GM21825 (cell line): ENCODE measurements at regions not wholly inside any gene's neighbourhood (a gene's known extent, or its start where the extent isn't known, plus 50 kb on each side); places are given as distances from the start of the nearest gene placed in this dataset.
"Not testable (repeated sequence)": the region's sequence is repeated elsewhere in the genome, so short reads cannot be mapped to it uniquely, and the experiment has no call there.

Experiments used
- ATAC-seq: cut with Tn5 transposase; IDR thresholded peaks from one replicate; pipeline ENCODE4 v1.9.1; 2021; ENCODE audit warnings: mild to moderate bottlenecking, moderate library complexity; ENCODE audit not compliant: unreplicated experiment

DNA sequence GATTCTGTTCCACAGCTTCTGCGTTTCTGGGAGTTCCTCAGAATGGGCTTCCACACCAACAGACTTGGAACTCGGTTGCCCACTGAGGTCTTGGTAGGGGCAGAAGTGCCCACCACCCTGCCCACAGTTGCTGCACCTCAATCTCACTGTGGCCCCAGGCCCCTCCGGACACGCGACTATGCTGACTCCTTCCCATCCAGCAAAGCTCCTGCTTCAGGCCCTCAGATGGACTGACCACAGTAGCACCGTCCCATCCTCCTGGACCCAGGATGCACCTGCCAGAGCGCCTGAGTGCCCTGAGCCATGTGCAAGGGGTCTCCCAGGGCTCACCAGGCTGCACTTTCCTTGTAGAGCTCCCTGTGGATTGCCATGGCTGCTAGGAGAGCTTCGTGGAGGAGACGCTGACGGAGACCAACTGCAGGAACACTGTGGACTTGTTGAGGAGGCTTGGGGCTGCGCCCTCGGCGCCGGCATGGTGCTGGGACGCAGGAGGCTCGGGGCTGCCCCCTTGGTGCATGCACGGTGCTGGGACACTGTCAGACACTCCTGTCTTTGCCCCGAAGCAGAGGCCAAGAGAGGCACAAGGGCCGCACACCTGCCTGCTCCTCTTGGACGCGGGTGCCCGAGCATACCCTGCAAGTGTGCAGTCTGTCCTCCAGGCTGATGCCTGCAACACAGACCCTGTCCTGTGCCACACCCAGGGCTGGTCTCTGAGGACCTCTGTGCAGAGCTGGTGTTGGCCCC lies 201.3 kb downstream of the LIPI start:
- not testable (repeated sequence) for ATAC-seq

DNA sequence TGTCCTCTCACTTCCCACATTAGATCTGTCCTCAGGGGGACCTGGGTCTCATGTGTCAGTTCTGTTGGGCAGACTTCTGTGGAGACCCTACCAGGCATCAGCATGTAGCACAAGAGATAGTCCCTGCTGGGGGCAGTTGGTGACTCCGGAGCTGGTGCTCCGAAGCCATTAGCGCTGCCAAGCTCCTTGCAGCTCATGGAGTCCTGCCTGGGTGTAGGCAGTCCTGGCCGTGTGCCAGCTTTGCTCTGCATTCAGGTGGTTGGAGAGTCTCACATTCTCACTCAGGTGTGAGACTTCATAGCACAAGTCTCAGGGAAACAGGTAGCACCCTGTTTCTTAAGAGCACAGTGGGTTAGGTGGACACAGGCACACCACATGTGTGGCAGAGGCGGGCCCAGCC lies 202.3 kb downstream of the LIPI start:
- not testable (repeated sequence) for ATAC-seq

DNA sequence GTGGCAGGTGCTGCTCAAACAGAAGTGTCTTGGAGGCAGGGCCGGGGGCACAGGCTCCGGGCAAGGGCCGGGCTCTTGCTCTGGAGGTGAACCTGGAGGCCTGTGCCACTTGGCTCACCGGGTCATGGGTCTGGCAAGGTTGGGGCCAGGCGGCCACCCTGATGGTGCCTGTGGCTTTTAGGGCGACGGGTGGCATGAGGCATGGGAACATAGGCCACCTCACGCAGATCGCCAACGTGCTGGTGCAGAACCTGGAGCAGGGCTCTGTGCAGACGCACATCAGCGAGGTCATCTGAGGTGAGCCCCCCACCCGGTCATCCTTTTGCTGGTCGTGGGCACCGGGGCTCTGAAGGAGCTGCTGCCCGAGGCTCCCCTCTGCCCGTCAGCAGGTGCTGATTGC lies 202.7 kb downstream of the LIPI start:
- not testable (repeated sequence) for ATAC-seq

DNA sequence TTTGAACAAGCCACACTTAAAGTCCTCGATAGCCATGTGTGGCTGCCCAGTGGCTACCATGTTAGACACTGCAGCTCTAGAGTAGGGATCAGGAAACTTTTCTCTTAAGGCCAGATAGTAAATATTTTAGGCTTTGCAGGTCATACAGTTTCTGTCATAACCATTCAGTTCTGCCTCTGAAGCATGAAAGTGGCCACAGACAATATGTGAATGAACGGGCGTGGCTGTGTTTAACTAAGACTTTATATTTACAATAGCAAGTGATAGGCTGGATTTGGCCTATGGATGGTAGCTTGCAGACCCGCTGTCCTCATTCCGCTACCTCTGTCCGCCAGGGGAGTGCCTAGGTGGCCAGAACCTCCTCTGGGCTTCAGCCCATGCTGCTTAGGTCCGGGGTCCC lies 204.6 kb downstream of the LIPI start:
- ATAC-seq: not testable (repeated sequence)

DNA sequence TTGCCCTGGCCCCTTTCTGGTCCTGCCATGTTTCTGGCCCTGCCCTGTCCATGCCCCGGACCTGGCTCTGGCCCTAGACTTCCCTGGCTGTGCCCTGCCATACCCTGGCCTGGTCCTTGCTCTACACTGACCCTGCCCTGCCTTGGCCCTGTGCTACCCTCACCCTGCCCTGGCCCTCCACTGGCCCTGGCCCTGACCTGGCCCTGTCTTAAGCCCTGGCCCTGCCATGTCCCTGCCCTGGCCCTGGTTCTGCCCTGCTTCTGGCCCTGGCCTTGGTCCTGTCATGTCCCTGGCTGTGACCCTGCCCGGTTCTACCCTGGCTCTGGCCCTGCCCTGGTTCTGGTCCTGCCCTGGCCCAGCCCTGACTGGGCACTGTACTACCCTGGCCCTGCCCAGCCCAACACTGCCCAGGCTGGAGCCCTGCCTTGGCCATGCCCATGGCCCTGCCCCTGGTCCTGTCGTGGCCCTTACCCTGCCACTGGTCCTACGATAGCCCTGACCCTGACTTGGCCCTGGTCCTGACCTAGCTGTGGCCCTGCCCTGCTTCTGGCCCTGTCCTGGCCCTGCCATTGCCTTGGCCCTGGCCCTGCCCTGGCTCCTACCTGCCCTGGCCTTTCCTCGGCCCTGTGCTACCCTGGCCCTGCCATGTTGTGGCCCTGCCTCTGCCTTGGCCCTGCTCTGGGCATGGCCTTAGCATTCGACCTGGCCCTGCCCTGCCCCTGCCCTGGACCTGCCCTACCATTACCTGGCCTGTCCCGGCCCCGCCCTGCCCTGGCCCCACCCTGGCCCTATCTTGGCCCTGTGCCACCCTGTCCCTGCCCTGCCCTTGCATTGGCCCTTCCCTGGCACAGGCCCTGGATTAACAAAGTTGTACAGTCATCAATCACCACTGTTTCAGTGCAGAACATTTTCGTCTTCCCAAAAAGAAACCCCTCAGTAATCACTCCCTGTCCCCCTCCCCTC lies 223.5 kb downstream of the LIPI start:
- ATAC-seq: not testable (repeated sequence)

DNA sequence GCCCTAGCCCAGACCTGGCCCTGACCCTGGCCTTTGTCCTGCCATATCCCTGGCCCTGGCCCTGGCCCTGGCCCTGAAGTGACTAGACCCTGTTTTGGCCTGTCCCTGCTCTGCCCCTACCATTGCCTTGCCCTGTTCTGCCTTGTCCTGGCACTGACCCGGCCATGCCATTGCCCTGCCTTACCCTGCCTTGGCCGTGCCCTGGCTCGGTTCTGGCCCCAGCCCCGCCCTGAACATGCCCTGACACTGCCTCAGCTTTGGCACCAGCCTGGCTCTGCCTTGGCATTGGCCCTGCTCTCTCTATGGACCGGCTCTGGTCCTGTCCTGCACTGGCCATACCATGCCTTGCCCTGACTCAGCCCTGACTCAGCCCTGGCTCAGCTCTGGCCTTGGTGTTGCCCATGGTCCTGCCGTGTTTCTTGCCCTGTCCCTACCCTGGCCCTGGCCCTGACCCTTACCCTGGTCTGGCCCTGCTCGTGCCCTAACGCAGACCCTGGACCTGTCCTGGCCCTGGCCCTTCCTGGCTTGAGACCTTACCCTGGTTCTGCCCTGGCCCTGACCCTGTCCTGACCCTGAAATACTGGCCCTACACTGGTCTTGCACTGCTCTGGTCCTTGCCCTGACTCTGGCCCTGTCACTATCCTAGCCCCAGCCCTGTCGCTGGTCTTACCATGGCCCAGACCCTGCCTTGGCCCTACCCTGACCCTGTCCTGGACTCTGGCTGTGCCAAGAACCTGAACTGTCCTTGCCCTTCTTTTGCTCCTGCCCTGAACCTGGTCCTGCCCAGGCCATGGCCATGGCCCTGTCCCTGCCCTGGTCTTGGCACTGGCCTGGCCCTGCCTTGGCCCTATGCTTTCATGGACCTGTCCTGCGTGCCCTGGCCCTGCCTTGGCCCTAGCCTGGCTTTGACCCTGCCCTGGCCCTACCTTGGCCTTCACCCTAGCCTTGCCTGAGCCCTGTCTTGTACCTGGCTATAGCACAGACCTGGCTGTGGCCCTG lies 224.6 kb downstream of the LIPI start:
- not testable (repeated sequence) for ATAC-seq

DNA sequence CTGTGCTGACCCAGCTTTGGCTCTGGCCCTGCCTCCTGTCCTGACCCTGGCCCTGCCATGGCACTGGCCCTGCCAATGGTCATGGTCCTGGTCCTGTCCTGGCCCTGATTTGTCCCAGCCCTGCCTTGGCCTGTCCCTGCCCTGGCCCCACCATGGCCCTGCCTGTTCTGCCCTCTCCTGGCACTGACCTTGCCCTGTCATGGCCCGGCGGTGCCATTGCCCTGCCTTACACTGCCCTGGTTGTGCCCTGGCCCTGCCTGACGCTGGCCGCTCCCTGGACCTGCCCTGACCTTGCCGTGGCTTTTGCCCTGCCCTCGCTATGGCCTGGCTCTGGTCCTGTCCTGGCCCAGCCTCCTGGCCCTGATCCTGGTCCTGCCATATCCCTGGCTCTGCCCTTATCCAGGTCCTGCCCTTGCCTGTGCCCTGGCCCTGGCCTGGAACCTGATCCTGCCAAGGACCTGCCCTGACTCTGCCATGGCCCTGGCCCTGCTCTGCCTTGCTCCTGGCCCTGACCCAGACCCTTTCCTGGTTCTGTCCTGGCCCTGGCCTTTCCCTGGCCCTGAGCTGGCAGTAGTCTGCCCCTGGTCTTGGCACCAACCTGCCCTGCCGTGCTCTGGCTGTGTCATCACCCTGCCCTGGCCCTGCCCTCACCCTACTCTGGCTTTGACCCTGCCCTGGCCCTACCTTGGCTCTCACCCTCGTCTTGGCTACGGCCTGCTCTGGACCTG lies 225.5 kb downstream of the LIPI start:
- ATAC-seq: not testable (repeated sequence)

DNA sequence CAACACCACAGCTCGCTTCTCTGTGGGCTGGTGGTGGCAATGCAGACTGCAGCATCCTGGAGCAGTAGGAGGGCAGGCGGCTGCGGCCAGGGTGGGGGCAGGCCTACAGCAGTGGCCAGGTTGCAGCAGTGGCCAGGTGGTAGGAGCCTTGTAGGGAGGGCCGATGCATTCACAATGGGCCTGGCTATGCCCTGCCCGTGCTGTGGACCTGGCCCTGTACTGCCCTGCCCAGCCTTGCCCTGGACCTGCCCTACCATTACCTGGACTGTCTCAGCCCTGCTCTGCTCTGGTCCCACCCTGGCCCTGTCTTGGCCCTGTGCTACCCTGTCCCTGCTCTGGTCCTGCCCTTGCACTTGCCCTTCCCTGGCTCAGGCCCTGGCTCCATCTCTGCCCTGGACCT lies 226.0 kb downstream of the LIPI start:
- ATAC-seq: not testable (repeated sequence)

DNA sequence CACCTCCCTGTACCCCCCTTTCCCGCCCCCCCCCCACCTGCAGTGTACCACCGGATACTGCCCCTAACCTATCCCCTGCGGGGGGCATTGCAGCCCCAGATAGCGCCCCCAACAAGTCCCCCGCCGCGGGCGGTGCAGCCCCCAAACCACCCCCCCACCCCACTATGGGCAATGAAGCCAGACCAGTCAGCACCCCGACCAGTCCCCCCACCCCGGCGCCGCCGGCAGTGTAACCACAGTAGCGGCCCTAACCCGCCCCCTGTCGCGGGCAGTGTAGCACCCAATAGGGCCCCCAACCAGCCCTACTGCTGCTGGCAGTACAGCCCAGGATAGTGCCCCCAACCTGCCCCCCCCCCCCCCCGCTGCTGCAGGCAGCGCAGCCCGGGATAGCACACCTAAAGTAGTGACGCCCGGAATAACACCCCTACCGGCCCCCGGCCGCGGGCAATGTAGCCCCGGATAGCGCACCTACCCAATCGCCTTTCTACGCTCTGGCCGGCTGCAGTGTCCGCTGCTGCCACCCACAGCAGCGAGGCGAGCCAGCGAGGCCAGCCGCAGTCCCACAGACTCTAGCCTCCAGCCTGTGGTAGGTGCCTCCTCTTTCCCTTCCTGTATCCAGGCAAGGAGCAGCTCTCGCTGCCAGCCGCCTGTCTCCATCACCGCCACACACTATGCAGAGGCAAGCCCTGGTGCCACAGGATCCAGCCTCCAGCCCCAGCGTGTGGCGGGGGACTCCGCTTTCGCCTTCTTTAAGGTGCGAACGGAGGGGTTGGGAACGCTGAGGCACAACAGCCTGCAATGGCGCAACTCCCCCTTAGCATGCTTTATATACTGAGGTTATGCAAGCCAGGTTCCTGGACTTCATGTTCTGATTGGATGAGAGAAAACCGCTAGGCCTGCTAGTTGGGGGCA lies 229.3 kb downstream of the LIPI start:
- ATAC-seq: not testable (repeated sequence)

DNA sequence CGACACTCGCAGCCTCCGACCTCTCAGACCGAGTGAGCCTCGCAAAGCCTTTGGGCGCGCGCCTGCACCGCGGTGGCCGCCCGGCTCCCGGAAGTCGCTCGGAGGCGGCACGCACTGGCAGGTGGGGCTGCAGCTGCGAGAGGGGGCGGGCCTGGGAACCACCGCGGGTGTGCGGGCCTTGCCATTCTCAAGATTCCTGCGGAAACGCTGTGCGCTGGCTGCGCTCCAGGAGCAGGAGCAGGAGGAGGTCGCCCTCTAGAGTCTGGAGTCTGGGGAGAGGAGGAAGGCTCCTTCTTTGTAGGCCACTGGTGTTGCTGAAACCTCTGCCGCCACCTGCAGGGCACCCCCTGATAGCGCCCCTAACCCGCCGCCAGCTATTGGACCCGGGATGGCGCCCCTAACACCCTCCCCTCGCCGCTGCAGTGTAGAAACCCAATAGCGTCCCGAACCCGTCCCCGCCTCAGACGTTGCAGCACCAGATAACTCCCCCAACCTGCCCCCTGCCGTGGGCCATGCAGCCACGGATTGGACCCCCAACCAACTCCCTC lies 230.6 kb downstream of the LIPI start:
- peak; percentile 94 for ATAC-seq

DNA sequence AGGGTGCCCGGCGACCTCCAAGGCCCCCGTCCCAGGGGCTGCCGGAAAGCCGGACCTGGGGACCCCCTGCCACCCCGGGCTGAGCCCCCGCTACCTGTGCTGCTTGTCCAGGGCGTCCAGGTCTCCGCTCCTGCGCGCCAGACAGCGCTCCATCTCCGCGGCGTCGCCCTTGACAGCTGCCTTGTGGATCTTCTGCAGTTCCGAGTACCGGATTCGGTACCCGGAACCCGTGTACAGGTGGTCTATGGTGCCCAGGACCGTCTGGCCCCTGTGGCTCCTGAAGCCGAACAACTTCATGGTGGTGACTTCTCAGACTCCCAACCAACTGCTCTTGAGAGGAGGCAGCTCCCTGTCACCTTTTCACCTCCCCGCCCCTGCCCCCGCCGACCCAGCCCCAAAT lies 231.1 kb downstream of the LIPI start:
- ATAC-seq: peak; percentile 15

DNA sequence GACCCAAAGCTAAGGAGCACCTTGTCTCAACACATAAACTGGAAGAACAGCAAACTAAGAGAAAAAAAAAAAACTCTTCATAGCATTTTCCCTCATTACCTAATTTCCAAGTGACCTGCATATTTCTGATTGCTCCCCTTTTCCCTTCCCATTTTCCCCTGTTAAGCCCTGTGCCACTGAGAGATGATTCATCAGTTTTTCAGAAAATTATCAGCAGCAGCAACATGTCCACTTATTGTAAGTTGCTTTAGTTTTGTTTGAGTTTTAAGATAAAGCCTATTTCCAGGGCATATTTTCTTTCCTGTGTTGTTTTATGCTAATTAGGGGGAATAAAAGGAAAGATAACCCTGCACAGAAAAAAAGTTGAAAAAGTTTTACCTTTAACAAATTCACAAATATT lies 236.2 kb downstream of the LIPI start:
- ATAC-seq: not testable (repeated sequence)

DNA sequence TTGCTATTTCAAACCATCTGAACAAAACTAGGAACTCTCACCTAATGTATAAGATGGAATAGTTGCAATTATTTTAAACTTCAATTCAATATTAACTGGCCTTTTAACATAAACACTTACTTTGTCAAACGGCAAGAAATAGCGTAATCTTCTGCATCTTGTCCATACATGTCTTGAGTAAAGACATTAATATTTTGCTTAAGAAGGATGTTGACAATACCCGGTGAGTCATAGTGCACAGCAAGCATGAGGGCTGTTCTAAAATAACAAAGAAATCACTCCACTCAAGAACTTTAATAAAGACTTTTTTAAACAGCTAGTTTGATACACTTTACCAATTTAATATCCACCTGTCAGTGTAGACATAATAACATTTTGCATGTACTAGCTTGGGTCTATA lies 240.9 kb downstream of the LIPI start:
- not testable (repeated sequence) for ATAC-seq

DNA sequence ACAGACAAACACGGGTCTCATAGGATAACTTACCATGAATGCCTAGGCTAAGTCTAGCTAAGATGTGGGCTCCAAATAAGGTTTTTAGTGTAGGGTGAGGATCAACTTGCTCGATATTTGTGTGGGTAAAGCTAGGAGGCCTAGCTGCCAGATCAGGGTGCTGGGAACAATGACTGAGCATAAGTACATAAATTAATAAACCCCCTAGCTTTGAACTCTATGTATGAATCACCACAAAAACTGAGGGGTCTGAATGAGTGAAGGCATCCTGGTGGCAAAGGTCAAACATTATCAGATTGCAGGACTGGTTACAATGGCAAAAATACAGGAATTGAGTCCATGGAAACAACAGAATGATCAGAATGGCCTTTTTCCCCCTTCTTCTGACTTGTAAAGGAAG lies 241.8 kb downstream of the LIPI start:
- ATAC-seq: not testable (repeated sequence)

DNA sequence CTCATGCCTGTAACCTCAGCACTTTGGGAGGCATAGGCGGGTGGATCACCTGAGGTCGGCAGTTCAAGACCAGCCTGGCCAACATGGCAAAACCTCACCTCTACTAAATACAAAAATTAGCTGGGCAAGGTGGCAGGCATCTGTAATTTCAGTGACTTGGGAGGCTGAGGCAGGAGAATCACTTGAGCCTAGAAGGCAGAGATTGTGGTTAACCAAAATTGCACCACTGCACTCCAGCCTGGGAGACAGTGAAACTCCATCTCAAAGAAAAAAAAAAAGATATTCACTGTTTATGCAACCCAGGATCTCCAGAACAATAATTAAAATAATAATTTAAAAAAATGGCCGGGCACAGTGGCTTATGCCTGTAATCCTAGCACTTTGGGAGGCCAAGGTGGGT lies 247.5 kb downstream of the LIPI start:
- not testable (repeated sequence) for ATAC-seq

DNA sequence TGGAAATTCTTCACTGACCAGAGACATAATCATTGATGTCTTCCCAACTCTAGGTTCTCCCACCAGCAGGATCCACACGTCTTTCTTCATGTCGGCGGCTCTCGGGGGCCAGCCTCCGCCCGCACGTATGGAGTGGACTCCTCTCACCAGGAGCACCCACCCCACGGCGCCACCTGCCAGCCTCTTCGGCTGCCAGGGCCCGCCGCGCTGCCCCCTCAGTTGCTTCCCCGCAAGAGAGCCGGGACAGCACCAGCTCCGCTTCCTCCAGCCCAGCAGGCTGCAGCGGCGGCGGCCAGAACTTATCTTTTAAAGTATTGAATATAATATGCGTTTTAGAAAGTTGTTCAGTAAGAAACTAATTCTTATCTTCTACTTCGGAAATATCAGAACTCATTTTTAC lies 273.5 kb downstream of the LIPI start:
- ATAC-seq: no peak

DNA sequence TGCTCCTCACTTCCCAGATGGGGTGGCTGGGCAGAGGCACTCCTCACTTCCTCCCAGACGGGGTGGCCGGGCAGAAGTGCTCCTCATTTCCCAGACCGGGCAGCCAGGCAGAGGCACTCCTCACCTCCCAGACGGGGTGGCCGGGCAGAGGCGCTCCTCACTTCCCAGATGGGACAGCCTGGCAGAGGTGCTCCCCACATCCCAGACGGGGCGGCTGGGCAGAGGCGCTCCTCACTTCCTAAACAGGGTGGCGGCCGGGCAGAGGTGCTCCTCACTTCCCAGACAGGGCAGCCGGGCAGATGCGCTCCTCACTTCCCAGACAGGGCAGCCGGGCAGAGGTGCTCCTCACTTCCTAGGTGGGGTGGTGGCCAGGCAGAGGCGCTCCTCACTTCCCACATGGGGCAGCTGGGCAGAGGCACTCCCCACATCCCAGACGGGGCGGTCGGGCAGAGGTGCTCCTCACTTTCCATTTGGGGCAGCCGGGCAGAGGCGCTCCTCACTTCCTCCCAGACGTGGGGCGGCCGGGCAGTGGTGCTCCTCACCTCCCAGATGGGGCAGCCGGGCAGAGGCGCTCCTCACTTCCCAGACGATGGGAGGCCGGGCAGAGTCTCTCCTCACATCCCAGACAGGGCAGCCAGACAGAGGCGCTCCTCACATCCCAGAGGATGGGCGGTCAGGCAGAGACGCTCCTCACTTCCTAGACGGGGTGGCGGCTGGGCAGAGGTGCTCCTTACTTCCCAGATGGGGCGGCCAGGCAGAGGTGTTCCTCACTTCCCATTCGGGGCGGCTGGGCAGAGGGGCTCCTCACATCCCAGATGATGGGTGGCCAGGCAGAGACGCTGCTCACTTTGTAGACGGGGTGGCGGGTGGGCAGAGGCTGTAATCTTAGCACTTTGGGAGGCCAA lies 274.5 kb downstream of the LIPI start:
- ATAC-seq: not testable (repeated sequence)
